ENCODE measurements at regions not wholly inside any gene's neighbourhood (a gene's known extent, or its start where the extent isn't known, plus 50 kb on each side); places are given as distances from the start of the nearest gene placed in this dataset.

DNA sequence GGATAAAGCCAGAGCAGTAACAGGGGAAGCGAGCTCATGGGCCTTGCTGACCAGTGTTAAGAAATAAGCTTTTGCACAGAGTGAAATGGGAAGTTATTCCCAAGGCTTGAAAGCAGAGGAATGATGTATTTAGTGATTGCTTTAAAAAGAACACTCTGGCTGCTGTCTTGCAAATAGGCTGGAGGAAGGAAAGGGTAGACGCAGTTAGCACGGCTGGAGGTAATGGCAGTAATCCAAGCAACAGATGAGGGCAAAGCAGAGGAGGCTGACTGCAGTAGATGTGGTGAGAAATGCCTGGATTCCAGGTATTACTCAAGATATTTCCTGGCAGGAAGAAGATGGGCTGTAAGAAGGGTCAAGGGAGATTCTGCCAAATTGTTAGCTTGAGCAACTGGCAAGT, 1342.3 kb upstream of the AGA start:
- TF ChIP-seq, protein P1, sequence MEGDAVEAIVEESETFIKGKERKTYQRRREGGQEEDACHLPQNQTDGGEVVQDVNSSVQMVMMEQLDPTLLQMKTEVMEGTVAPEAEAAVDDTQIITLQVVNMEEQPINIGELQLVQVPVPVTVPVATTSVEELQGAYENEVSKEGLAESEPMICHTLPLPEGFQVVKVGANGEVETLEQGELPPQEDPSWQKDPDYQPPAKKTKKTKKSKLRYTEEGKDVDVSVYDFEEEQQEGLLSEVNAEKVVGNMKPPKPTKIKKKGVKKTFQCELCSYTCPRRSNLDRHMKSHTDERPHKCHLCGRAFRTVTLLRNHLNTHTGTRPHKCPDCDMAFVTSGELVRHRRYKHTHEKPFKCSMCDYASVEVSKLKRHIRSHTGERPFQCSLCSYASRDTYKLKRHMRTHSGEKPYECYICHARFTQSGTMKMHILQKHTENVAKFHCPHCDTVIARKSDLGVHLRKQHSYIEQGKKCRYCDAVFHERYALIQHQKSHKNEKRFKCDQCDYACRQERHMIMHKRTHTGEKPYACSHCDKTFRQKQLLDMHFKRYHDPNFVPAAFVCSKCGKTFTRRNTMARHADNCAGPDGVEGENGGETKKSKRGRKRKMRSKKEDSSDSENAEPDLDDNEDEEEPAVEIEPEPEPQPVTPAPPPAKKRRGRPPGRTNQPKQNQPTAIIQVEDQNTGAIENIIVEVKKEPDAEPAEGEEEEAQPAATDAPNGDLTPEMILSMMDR (IDR thresholded peaks at IDR 0.05; ENCODE audit: low read length): no peak
- no peak for TF ChIP-seq EZH2phosphoT487 (IDR thresholded peaks at IDR 0.05; ENCODE audit: low read length)

Measured in MM.1S (cell line).